ENCODE measurements at regions not wholly inside any gene's neighbourhood (a gene's known extent, or its start where the extent isn't known, plus 50 kb on each side); places are given as distances from the start of the nearest gene placed in this dataset.

DNA sequence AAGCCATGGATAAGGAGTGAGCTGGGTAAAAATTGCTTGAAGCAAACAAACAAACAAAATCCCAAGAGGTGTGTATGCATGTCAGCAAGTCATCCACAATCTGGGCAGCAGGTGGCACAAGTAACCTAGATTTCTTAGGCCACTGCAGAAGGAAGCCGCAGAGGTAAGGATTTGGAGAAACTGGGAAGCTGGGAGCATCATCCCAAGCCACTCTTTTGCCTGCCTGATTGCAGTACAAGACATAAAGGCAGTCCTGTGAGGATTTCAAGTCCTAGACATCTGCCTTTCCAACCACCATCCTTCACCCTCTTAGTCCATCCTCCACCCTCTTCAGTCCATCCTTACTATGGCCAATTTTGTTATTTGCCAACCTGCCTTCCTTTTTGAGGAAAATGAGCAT is 67.2 kb upstream of the BMAL1 start:
- Histone ChIP-seq H3K4me2 (ENCODE audit: low read length) (no peak overlapping the region), H3K9me3 (ENCODE audit: low read length) (no peaks in the 10 kb centered on the region), H3K9ac (ENCODE audit: low read length) (no peak overlapping the region), H3K4me3 (ENCODE audit: low read depth, low read length, poor library complexity, severe bottlenecking) (no peak overlapping the region), H3K79me2 (ENCODE audit: insufficient read depth, low read length) (no peaks in the 10 kb centered on the region), H3K4me1 (ENCODE audit: insufficient read depth, low read length, severe bottlenecking) (no peaks in the 10 kb centered on the region), H3K27ac (ENCODE audit: low read depth, low read length, poor library complexity, severe bottlenecking) (no peak overlapping the region), H3F3A (ENCODE audit: insufficient read depth, low read length) (no peaks in the 10 kb centered on the region), H3K36me3 (ENCODE audit: insufficient read depth, low read length) (no peaks in the 10 kb centered on the region), H3K27me3 (ENCODE audit: insufficient read depth, low read length) (no peaks in the 10 kb centered on the region), H3K9me2 (ENCODE audit: low read depth, low read length) (no peaks in the 10 kb centered on the region), H4K20me1 (ENCODE audit: insufficient read depth, low read length) (no peaks in the 10 kb centered on the region), H2AFZ (ENCODE audit: low read length) (no peak overlapping the region)
- TF ChIP-seq EZH2 (IDR thresholded peaks at IDR 0.05; ENCODE audit: borderline replicate concordance, low read length), result no peak
- TF ChIP-seq CTCF (IDR thresholded peaks at IDR 0.05; ENCODE audit: low read length), result peak; percentile 58

DNA sequence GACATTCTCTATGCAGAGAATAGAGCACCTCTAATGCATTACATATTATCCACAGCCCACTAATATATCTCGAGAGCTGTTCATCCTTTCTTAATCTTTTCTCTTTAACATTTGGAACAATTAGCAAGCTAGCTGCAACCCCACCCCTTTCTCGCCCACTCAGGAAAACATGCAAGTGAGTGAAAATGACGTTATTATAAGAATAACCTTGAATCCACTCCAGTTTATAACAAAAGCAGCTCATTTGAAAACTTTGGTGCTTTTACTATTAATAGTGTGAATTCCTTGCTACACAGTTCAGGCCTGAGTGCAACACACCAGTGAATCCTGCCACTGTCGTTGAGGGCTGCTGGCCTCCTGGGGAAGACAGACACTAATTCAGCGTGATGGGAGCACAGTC is 63.3 kb upstream of the BMAL1 start:
- Histone ChIP-seq H3F3A (ENCODE audit: insufficient read depth, low read length) (no peaks in the 10 kb centered on the region), H3K9me2 (ENCODE audit: low read depth, low read length) (no peaks in the 10 kb centered on the region), H3K36me3 (ENCODE audit: insufficient read depth, low read length) (no peaks in the 10 kb centered on the region), H3K4me1 (ENCODE audit: insufficient read depth, low read length, severe bottlenecking) (no peaks in the 10 kb centered on the region), H4K20me1 (ENCODE audit: insufficient read depth, low read length) (no peaks in the 10 kb centered on the region), H3K4me2 (ENCODE audit: low read length) (no peak overlapping the region), H3K27me3 (ENCODE audit: insufficient read depth, low read length) (no peaks in the 10 kb centered on the region), H3K27ac (ENCODE audit: low read depth, low read length, poor library complexity, severe bottlenecking) (no peak overlapping the region), H3K9me3 (ENCODE audit: low read length) (no peaks in the 10 kb centered on the region), H3K9ac (ENCODE audit: low read length) (no peak overlapping the region), H3K4me3 (ENCODE audit: low read depth, low read length, poor library complexity, severe bottlenecking) (no peak overlapping the region), H3K79me2 (ENCODE audit: insufficient read depth, low read length) (no peaks in the 10 kb centered on the region), H2AFZ (ENCODE audit: low read length) (no peak overlapping the region)
- TF ChIP-seq EZH2 (IDR thresholded peaks at IDR 0.05; ENCODE audit: borderline replicate concordance, low read length) (no peak), CTCF (IDR thresholded peaks at IDR 0.05; ENCODE audit: low read length) (no peak)

DNA sequence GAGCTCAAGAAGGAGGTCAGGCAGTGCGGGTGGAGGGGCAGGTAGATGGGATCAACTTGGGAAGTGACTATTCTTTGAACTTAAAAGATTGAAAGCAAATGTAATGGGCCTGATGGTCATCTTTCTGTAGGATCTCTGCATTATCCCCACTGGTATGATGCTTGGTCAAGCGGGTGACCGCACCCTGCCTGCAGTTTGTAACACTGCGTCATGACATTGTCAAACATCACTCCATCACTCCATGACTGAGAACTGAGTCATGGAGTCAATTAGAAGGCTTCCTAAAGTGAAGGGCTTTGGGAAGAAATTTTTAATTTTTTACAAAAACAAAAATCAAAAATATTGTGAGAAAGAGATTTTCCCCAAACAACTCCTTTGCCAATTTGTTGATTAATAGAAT is 62.4 kb upstream of the BMAL1 start:
- H3K9me3 ChIP-seq (ENCODE audit: low read length), result no peaks in the 10 kb centered on the region
- H4K20me1 ChIP-seq (ENCODE audit: insufficient read depth, low read length), result no peaks in the 10 kb centered on the region
- no peaks in the 10 kb centered on the region for H3K4me1 ChIP-seq (ENCODE audit: insufficient read depth, low read length, severe bottlenecking)
- no peaks in the 10 kb centered on the region for H3K9me2 ChIP-seq (ENCODE audit: low read depth, low read length)
- no peaks in the 10 kb centered on the region for H3K79me2 ChIP-seq (ENCODE audit: insufficient read depth, low read length)
- no peak overlapping the region for H3K4me2 ChIP-seq (ENCODE audit: low read length)
- no peak overlapping the region for H3K4me3 ChIP-seq (ENCODE audit: low read depth, low read length, poor library complexity, severe bottlenecking)
- no peaks in the 10 kb centered on the region for H3K36me3 ChIP-seq (ENCODE audit: insufficient read depth, low read length)
- no peak overlapping the region for H3K27ac ChIP-seq (ENCODE audit: low read depth, low read length, poor library complexity, severe bottlenecking)
- no peak overlapping the region for H3K9ac ChIP-seq (ENCODE audit: low read length)
- H3F3A ChIP-seq (ENCODE audit: insufficient read depth, low read length), result no peaks in the 10 kb centered on the region
- H2AFZ ChIP-seq (ENCODE audit: low read length), result no peak overlapping the region
- TF ChIP-seq EZH2 (IDR thresholded peaks at IDR 0.05; ENCODE audit: borderline replicate concordance, low read length) (no peak), CTCF (IDR thresholded peaks at IDR 0.05; ENCODE audit: low read length) (no peak)
- H3K27me3 ChIP-seq (ENCODE audit: insufficient read depth, low read length), result no peaks in the 10 kb centered on the region

Measured in OCI-LY1 (cell line).